ES-I3 (cell line): ENCODE measurements at regions not wholly inside any gene's neighbourhood (a gene's known extent, or its start where the extent isn't known, plus 50 kb on each side); places are given as distances from the start of the nearest gene placed in this dataset.

ENCODE experiments used
- H3K36me3 ChIP-seq: 2 replicates; pipeline ENCODE4 v1.6.1; 2013; ENCODE audit warnings: mild to moderate bottlenecking, low read length, control low read depth, moderate library complexity; ENCODE audit not compliant: insufficient read depth
- H3K4me1 ChIP-seq: 2 replicates; pipeline ENCODE4 v1.6.1; 2013; ENCODE audit warnings: mild to moderate bottlenecking, control low read depth, low read length; ENCODE audit not compliant: insufficient read depth
- H3K9ac ChIP-seq: 2 replicates; pipeline ENCODE4 v1.6.1; 2013; ENCODE audit warnings: low read depth, mild to moderate bottlenecking, low read length, moderate library complexity
- H3K9me3 ChIP-seq: 2 replicates; pipeline ENCODE4 v1.6.1; 2013; ENCODE audit warnings: mild to moderate bottlenecking, low read length, moderate library complexity; ENCODE audit not compliant: control insufficient read depth, insufficient read depth

GRCh38 chr13:64992314-64992713 is 2237.8 kb downstream of the PCDH9 start:
- Histone ChIP-seq H3K9ac (no peak overlapping the region), H3K9me3 (no peaks in the 10 kb centered on the region), H3K36me3 (no peaks in the 10 kb centered on the region), H3K4me1 (no peaks in the 10 kb centered on the region; the same call in 1 of the 2 replicates)

- Histone ChIP-seq H3K9ac (no peak overlapping the region), H3K9me3 (no peaks in the 10 kb centered on the region), H3K4me1 (no peaks in the 10 kb centered on the region), H3K36me3 (no peaks in the 10 kb centered on the region)
These were observed 2245.1 kb downstream of the PCDH9 start for GRCh38 chr13:64985075-64985474.

- no peaks in the 10 kb centered on the region for H3K36me3 ChIP-seq
- no peaks in the 10 kb centered on the region for H3K4me1 ChIP-seq
- H3K9ac ChIP-seq, result no peak overlapping the region
- H3K9me3 ChIP-seq, result no peaks in the 10 kb centered on the region
These were observed 2267.7 kb downstream of the PCDH9 start for GRCh38 chr13:64962404-64962803.

GRCh38 chr13:64959276-64959675 is 2270.9 kb downstream of the PCDH9 start:
- no peaks in the 10 kb centered on the region for H3K9me3 ChIP-seq
- no peak overlapping the region for H3K9ac ChIP-seq
- H3K4me1 ChIP-seq, result no peaks in the 10 kb centered on the region
- H3K36me3 ChIP-seq, result no peaks in the 10 kb centered on the region

GRCh38 chr13:64958106-64958505 is 2272.0 kb downstream of the PCDH9 start:
- H3K9ac ChIP-seq, result no peak overlapping the region
- no peaks in the 10 kb centered on the region for H3K9me3 ChIP-seq
- H3K4me1 ChIP-seq, result no peaks in the 10 kb centered on the region
- H3K36me3 ChIP-seq, result no peaks in the 10 kb centered on the region

GRCh38 chr13:64938660-64939059 is 2291.5 kb downstream of the PCDH9 start:
- Histone ChIP-seq H3K36me3 (no peaks in the 10 kb centered on the region), H3K9ac (no peak overlapping the region), H3K4me1 (no peaks in the 10 kb centered on the region), H3K9me3 (no peaks in the 10 kb centered on the region)

GRCh38 chr13:64937302-64937701 is 2292.8 kb downstream of the PCDH9 start:
- no peaks in the 10 kb centered on the region for H3K36me3 ChIP-seq
- no peak overlapping the region for H3K9ac ChIP-seq
- no peaks in the 10 kb centered on the region for H3K9me3 ChIP-seq
- H3K4me1 ChIP-seq, result no peaks in the 10 kb centered on the region

- no peaks in the 10 kb centered on the region for H3K9me3 ChIP-seq
- H3K36me3 ChIP-seq, result no peaks in the 10 kb centered on the region
- no peak overlapping the region for H3K9ac ChIP-seq
- H3K4me1 ChIP-seq, result no peaks in the 10 kb centered on the region
These were observed 2293.3 kb downstream of the PCDH9 start for GRCh38 chr13:64936879-64937278.

GRCh38 chr13:64935441-64935840 is 2294.7 kb downstream of the PCDH9 start:
- H3K4me1 ChIP-seq, result no peaks in the 10 kb centered on the region
- no peaks in the 10 kb centered on the region for H3K36me3 ChIP-seq
- H3K9ac ChIP-seq, result no peak overlapping the region
- H3K9me3 ChIP-seq, result no peaks in the 10 kb centered on the region

- Histone ChIP-seq H3K9me3 (no peaks in the 10 kb centered on the region), H3K4me1 (no peaks in the 10 kb centered on the region), H3K36me3 (no peaks in the 10 kb centered on the region), H3K9ac (no peak overlapping the region)
These were observed 2295.4 kb downstream of the PCDH9 start for GRCh38 chr13:64934569-64935362.

- Histone ChIP-seq H3K9ac (no peak overlapping the region), H3K9me3 (no peaks in the 10 kb centered on the region), H3K4me1 (no peaks in the 10 kb centered on the region), H3K36me3 (no peaks in the 10 kb centered on the region)
These were observed 2299.5 kb downstream of the PCDH9 start for GRCh38 chr13:64930636-64931035.

- Histone ChIP-seq H3K36me3 (no peaks in the 10 kb centered on the region), H3K9ac (no peak overlapping the region), H3K4me1 (no peaks in the 10 kb centered on the region), H3K9me3 (no peaks in the 10 kb centered on the region)
These were observed 2301.2 kb downstream of the PCDH9 start for GRCh38 chr13:64928696-64929499.

- Histone ChIP-seq H3K4me1 (no peaks in the 10 kb centered on the region), H3K9me3 (no peaks in the 10 kb centered on the region), H3K9ac (no peak overlapping the region), H3K36me3 (no peaks in the 10 kb centered on the region)
These were observed 2304.4 kb downstream of the PCDH9 start for GRCh38 chr13:64925727-64926126.

- Histone ChIP-seq H3K9me3 (no peaks in the 10 kb centered on the region), H3K9ac (no peak overlapping the region)
These were observed 2304.9 kb downstream of the PCDH9 start for GRCh38 chr13:64925284-64925683.

GRCh38 chr13:64924401-64924800 is 2305.7 kb downstream of the PCDH9 start:
- Histone ChIP-seq H3K36me3 (no peaks in the 10 kb centered on the region), H3K4me1 (no peaks in the 10 kb centered on the region), H3K9ac (no peak overlapping the region), H3K9me3 (no peaks in the 10 kb centered on the region)

More at GRCh38 chr13:64925284-64925683, 2304.9 kb downstream of the PCDH9 start:
- Histone ChIP-seq H3K4me1 (no peaks in the 10 kb centered on the region), H3K36me3 (no peaks in the 10 kb centered on the region)
